NCI-H1105 (cell line): ENCODE measurements at regions not wholly inside any gene's neighbourhood (a gene's known extent, or its start where the extent isn't known, plus 50 kb on each side); places are given as distances from the start of the nearest gene placed in this dataset.
"Not testable (repeated sequence)": the region's sequence is repeated elsewhere in the genome, so short reads cannot be mapped to it uniquely, and the experiment has no call there.

ENCODE experiments used
- DNase-seq: peaks from one replicate; lab custom pipeline; 2025; lab: John Stamatoyannopoulos, UW

DNA sequence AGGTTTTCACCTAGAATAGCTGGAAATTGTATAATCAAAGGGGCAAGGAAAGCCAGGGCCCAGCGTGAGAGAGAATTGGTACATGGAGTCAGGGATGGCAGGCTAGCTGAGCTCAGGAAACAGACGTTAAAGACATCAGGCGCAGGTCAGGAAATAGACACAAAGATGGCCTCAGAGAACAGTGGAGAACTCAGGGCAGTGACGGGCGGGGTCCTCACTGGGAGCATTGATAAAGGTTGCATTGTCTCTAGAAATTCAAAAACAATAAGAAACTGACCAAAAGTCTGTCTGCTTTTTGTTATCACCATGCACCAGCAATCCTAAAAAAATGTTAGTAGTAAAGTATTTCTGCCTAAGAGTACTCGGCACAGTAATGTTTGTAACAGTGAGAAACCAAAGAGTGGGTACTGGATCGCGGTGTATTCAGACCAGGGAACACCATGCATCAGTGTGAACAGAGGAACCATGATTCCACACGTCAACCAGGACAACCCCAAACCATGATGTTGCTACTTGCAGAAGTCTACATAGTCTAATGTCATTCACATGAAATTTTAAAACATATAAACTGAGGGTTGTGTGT lies 81.9 kb upstream of the AUTS2 start:
- DNase-seq = no peak

DNA sequence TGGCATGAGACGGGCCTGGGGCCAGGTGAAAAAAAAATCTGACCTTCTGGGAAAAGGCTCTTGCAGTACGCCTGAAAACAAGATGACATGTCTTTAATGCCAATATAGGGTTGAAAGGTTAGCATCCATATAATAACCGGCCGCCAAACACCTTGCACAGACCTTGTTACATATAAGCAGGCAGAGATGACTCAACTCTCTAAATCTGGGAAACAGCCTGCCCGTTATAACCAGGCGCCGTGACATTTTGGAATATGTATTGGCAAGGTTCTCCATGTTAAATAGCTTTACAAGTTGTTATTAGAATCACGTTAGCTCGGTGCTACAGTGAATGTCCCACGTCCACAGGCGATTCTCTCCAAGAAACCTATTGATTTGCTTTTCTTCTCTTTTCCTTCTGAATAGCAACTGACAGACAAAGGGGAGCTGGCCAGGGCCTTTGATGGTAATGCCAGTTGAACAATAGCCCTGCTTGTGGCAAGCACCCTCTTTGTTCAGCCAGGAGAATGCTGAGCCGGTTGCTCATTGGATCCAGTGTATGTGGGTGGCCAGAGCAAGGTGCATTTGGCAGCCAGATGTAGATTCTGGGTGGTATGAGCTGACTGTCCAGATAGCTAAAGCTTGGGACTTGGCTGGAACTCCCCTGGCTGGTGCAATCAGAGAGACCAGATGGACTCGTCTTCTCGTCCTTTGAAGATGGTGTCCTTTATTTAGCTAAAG lies 80.1 kb upstream of the AUTS2 start:
- no peak for DNase-seq

DNA sequence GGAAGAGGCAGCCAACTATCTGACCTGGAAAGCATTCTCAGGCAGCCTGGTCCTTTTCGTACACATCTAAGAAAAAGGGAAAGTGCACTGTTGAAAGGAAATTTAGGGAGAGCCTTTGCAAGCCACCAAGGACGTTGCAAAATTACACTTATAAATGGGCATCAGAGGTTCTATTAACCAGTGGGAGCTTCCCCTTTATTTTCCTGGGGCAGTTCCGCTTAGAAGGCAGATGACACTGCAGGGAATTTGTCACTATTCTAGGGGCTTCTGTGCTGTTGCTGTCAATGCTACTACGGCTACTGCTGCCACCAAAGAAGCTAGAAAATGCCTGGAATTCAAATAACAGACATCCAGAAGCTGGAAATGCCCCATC lies 79.6 kb upstream of the AUTS2 start:
- DNase-seq = no peak

DNA sequence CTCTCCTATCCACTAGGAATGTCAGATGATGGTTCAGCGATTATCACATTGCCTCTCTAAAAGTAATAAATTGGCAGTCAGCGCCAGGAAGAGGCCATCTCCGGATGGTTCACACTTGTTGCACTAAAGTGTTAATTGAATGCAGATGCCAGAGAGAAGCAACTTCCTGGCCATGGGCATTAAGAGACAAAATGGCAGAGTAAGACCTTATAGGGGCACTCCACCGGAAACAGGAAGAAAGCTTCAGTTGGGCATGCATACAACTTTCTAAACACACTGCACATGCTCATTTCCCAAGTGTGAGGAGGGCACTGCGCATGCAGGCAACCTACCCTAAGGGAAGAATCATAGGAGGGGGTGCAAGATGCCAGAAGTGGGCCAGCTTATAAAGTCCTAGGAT lies 71.7 kb upstream of the AUTS2 start:
- no peak for DNase-seq

DNA sequence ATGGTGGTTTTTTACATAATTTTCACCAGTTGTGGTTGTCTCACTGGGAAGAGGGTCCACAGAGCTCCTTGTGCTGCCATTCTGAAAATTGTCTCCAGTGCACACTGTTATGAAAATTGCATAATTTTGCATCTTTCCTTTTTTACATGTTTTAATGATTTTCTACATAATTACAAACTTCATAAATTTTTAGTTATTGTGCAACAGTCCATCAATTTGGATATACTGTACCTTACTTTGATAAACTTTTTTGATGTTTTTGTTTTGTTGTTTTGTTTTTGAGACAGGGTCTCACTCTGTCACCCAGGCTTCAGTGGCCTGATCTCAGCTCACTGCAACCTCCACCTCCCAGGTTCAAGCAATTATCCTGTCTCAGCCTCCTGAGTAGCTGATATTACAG lies 70.6 kb upstream of the AUTS2 start:
- no peak for DNase-seq

DNA sequence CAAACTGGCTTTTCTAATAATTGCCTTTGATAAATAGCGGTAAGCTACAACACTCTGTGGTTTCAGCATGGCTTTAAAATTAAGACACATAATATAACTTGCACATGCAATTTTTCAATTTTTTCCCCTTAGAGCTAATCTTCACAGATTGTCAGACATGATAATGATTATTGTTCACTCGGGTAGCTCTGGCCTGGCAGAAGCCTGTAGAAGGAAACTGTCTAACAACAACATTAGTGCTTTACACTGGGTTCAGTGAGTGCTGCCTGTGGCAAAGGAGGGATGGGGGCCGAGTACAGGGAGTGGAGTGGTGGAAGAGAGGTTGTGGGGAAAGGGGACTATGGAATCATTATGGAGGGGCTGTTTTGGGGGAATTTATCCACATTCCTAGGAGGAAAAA lies 67.2 kb upstream of the AUTS2 start:
- no peak for DNase-seq

DNA sequence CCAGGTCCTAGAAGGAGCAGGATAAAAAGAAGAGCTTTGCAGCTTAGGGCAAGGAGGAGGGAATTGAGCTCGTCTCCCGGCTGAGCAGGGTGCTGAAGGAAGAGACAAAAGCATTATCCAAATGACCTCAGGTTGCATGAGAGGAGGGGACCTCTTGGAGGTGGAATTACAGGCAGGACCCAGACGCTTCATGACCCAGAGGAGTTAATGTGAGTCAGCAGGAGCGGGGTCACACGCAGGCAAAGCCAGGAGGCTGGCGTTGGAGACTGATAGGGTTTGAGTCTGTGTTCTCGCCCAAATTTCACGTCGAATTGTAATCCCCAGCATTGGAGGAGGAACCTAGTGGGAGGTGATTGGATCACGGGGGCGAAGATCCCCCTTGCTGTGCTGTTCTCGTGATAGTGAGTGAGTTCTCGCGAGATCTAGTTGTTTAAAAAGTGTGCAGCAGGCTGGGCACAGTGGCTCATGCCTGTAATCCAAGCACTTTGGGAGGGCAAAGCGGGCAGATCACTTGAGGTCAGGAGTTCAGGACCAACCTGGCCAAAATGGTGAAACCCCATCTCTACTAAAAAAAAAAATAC lies 63.7 kb upstream of the AUTS2 start:
- no peak for DNase-seq

DNA sequence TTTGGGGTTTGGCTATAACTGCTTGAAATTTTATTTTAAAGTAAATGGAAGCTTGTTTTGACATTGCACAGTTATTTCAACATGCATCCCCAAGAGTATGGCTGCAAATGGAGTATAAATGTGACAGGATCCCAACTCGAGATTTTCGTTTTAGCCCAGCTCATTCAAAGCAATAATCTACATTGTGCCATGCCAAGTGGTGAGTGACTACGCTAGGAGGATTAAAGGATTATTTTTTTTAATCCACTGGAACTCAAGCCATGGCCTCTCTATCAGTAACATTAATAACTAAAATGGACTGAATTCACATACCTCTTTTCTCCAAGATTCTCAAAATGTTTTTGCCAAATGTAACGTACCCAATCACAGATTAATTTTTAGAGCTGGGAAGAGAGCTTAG lies 60.6 kb upstream of the AUTS2 start:
- no peak for DNase-seq

DNA sequence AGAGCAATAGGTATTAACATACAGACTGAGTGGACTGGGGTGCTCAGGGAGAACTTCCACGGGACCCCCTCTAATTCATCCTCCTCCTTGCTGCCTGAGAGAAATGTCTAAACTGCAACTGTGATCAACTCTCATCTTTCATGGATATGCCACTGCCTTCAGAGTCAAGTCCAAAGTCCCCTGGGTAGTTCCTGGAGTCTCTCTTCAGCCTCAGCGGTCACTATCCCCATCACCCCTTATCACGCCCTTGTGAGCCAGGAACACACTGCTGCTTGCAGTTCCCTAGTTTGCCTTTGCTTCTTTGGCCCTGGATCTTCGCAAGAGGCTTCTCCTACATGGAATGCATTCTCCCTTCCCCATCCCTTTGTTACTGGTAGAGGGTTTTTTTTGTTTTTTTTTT lies 58.7 kb upstream of the AUTS2 start:
- DNase-seq = no peak

DNA sequence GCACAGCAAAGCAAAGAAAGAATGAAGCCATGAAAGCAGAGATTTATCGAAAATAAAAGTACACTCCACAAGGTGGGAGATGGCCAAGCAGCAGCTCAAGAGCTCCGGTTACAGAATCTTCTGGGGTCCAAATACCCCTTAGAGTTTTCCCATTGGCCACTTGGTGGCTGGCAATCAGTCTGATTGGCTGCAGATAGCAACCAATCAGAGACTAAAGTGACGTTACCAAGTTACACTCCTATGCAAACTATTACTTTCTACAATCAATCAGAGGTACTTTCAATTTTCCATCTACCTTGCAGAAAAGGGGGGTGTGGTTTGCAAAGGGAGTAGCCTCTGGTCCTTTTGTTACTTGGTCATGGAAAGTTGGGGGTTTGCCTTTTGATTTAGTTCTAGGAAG lies 58.0 kb upstream of the AUTS2 start:
- DNase-seq = no peak

DNA sequence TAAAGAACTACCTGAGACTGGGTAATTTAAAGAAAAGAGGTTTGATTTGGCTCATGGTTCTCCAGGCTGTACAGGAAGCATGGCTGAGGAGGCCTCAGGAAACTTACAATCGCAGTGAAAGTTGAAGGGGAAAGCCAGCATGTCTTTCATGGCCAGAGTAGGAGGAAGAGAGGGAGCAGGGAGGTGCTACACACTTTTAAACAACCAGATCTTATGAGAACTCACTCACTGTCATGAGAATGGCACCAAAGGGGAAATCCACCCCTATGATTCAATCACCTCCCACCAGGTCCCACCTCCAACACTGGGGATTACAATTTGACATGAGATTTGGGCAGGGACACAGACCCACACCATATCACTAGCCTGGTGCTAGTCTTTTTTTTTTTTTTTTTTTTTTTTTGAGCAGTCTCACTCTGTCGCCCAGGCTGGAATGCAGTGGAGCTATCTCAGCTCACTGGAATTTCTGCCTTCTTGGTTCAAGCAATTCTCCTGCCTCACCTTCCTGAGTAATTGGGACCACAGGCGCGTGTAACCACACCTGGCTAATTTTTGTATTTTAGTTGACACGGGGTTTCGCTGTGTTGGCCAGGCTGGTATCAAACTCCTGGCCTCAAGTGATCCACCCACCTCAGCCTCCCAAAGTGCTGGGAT lies 56.4 kb upstream of the AUTS2 start:
- not testable (repeated sequence) for DNase-seq

DNA sequence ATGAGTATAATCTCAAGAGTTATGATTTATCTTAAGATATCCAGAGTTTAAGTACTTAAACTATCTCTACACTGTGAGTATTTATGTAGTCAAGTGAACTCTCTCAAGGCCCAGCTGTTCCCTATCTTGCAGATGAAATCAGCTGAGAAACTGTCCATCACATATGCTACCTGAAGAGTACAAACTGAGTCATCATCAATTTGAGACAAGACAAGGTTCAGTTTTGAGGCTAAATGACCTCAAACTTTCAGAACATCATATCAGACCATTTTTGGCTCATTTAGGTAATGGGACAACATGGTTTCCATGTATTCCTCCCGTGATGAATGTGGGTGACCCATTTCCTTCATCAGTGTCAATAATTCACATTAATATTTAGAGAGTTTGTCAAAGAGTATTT lies 53.1 kb upstream of the AUTS2 start:
- DNase-seq = no peak
